SK-N-SH treated with all-trans-retinoic acid at 6 μM for 48 hours (cell line): ENCODE measurements at regions not wholly inside any gene's neighbourhood (a gene's known extent, or its start where the extent isn't known, plus 50 kb on each side); places are given as distances from the start of the nearest gene placed in this dataset.

Experiments
- ATAC-seq: fragments of 200-7000 bp; cut with Tn5 transposase; 3 replicates; pipeline ENCODE4 v1.9.1; 2020; ENCODE audit warnings: mild to moderate bottlenecking, moderate library complexity
- ARNTL ChIP-seq: fragments of 450-650 bp; formaldehyde crosslinking; IDR thresholded peaks from 2 replicates; pipeline ENCODE4 v1.5.0; 2020; ENCODE audit warnings: low read depth, mild to moderate bottlenecking, moderate library complexity, borderline replicate concordance
- BACH2 ChIP-seq: fragments of 250-450 bp; sonication (Bioruptor Pico); IDR thresholded peaks from 2 replicates; pipeline ENCODE4 v1.9.0; 2021; ENCODE audit warnings: mild to moderate bottlenecking, borderline replicate concordance
- CSDC2 ChIP-seq: fragments of 250-450 bp; sonication (Bioruptor Pico); IDR thresholded peaks from 2 replicates; pipeline ENCODE4 v1.5.0; 2020; ENCODE audit warnings: mild to moderate bottlenecking, moderate library complexity
- ESRRG ChIP-seq: fragments of 250-450 bp; sonication (Bioruptor Pico); IDR thresholded peaks from 2 replicates; pipeline ENCODE4 v1.6.1; 2021; ENCODE audit warnings: mild to moderate bottlenecking
- GLIS3 ChIP-seq: fragments of 250-450 bp; sonication (Bioruptor Pico); IDR thresholded peaks from 2 replicates; pipeline ENCODE4 v1.5.0; 2020; ENCODE audit warnings: mild to moderate bottlenecking, moderate library complexity
- ISL1 ChIP-seq: fragments of 250-450 bp; sonication (Bioruptor Pico); IDR thresholded peaks from 2 replicates; pipeline ENCODE4 v2.1.2; 2022; ENCODE audit warnings: mild to moderate bottlenecking, moderate library complexity
- RARB ChIP-seq: fragments of 250-450 bp; sonication (Bioruptor Pico); IDR thresholded peaks from 2 replicates; pipeline ENCODE4 v1.8.0; 2021; ENCODE audit warnings: mild to moderate bottlenecking, moderate library complexity
- SNAI2 ChIP-seq: fragments of 250-450 bp; sonication (Bioruptor Pico); IDR thresholded peaks from 2 replicates; pipeline ENCODE4 v1.5.0; 2020; ENCODE audit warnings: mild to moderate bottlenecking, moderate library complexity
- TCF4 ChIP-seq: fragments of 250-450 bp; sonication (Bioruptor Pico); IDR thresholded peaks from 2 replicates; pipeline ENCODE4 v1.8.0; 2021; ENCODE audit warnings: mild to moderate bottlenecking, moderate library complexity, borderline replicate concordance
- TOX ChIP-seq: fragments of 250-450 bp; sonication (Bioruptor Pico); IDR thresholded peaks from 2 replicates; pipeline ENCODE4 v1.8.0; 2021; ENCODE audit warnings: mild to moderate bottlenecking, moderate library complexity, borderline replicate concordance
- ZC3H10 ChIP-seq: fragments of 250-450 bp; sonication (Bioruptor Pico); IDR thresholded peaks from 2 replicates; pipeline ENCODE4 v1.5.1; 2021; ENCODE audit warnings: mild to moderate bottlenecking, moderate library complexity
- ZFP3 ChIP-seq: fragments of 250-450 bp; sonication (Bioruptor Pico); IDR thresholded peaks from 2 replicates; pipeline ENCODE4 v1.5.0; 2020; ENCODE audit warnings: mild to moderate bottlenecking, moderate library complexity
- ZFP30 ChIP-seq: fragments of 450-650 bp; formaldehyde crosslinking; IDR thresholded peaks from 2 replicates; pipeline ENCODE4 v1.5.0; 2022; ENCODE audit warnings: mild to moderate bottlenecking, moderate library complexity
- ZNF70 ChIP-seq: fragments of 450-650 bp; formaldehyde crosslinking; IDR thresholded peaks from 2 replicates; pipeline ENCODE4 v1.5.0; 2020; ENCODE audit warnings: mild to moderate bottlenecking, moderate library complexity
- ZNF8 ChIP-seq: fragments of 450-650 bp; formaldehyde crosslinking; IDR thresholded peaks from 2 replicates; pipeline ENCODE4 v1.5.0; 2020; ENCODE audit warnings: mild to moderate bottlenecking, moderate library complexity
- TF ChIP-seq, protein P1 (sequence below): fragments of 250-450 bp; sonication (Bioruptor Pico); IDR thresholded peaks from 2 replicates; pipeline ENCODE4 v1.8.0; 2020; ENCODE audit warnings: mild to moderate bottlenecking, moderate library complexity, borderline replicate concordance
- TF ChIP-seq, protein P2 (sequence below): fragments of 250-450 bp; sonication (Bioruptor Pico); IDR thresholded peaks from 2 replicates; pipeline ENCODE4 v1.8.0; 2021; ENCODE audit warnings: low read depth, mild to moderate bottlenecking, moderate library complexity, borderline replicate concordance
- TF ChIP-seq, protein P3 (sequence below): fragments of 250-450 bp; sonication (Bioruptor Pico); IDR thresholded peaks from 2 replicates; pipeline ENCODE4 v1.5.1; 2020; ENCODE audit warnings: low read depth, mild to moderate bottlenecking, moderate library complexity
- TF ChIP-seq, protein P4 (sequence below): fragments of 250-450 bp; sonication (Bioruptor Pico); IDR thresholded peaks from 2 replicates; pipeline ENCODE4 v1.5.0; 2020; ENCODE audit warnings: mild to moderate bottlenecking, moderate library complexity

DNA sequence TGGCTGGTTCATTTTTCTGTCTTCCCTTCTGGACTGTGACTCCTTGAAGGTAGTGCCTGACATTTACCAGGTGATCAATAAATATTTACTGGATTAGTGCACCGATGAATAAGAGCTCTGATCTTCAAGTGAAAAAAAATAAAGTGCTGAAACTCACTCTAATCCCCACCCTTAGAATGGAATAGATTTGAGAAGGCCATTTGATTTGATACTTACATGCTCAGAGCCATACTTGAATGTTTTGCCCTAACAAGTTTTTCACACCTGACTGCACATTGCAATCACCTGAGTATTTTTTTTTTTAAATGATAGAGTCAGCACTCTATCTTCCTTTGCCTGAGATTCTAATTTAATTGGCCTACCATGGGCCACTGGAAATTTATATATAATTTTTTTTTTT is 105.7 kb downstream of the LRRC70 start:
- TF ChIP-seq ZFP30: no peak
- TF ChIP-seq, protein P1, sequence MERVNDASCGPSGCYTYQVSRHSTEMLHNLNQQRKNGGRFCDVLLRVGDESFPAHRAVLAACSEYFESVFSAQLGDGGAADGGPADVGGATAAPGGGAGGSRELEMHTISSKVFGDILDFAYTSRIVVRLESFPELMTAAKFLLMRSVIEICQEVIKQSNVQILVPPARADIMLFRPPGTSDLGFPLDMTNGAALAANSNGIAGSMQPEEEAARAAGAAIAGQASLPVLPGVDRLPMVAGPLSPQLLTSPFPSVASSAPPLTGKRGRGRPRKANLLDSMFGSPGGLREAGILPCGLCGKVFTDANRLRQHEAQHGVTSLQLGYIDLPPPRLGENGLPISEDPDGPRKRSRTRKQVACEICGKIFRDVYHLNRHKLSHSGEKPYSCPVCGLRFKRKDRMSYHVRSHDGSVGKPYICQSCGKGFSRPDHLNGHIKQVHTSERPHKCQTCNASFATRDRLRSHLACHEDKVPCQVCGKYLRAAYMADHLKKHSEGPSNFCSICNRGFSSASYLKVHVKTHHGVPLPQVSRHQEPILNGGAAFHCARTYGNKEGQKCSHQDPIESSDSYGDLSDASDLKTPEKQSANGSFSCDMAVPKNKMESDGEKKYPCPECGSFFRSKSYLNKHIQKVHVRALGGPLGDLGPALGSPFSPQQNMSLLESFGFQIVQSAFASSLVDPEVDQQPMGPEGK (CRISPR knock-in tag): no peak
- ATAC-seq: no peak

DNA sequence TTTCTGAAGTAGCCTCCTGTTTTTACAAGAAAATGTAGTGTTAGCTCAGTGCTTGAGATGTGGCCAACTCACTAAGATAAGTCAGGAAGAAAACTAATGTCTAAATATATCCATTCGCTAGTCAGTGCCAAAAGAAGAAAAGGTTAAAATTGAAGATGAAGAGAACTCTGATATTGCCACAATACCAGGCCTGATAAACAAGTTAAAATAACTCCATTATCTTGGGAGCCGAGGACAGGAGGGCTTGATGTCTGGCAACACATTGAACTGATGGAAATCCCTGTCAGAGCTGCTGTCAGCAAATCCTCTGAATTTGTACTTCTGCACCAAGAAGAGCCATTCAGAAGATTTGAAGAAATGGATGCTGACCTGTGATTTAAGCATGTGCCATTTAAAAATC is 103.4 kb downstream of the LRRC70 start:
- ATAC-seq: no peak
- TF ChIP-seq SNAI2 (CRISPR knock-in tag) (no peak), ESRRG (CRISPR knock-in tag) (no peak), ZNF70 (CRISPR knock-in tag) (no peak), ZFP30 (no peak), RARB (CRISPR knock-in tag) (no peak), BACH2 (CRISPR knock-in tag) (no peak), ISL1 (no peak), ZC3H10 (CRISPR knock-in tag) (no peak), ZNF8 (CRISPR knock-in tag) (no peak), TOX (CRISPR knock-in tag) (no peak), ZFP3 (CRISPR knock-in tag) (no peak)
- TF ChIP-seq, protein P2, sequence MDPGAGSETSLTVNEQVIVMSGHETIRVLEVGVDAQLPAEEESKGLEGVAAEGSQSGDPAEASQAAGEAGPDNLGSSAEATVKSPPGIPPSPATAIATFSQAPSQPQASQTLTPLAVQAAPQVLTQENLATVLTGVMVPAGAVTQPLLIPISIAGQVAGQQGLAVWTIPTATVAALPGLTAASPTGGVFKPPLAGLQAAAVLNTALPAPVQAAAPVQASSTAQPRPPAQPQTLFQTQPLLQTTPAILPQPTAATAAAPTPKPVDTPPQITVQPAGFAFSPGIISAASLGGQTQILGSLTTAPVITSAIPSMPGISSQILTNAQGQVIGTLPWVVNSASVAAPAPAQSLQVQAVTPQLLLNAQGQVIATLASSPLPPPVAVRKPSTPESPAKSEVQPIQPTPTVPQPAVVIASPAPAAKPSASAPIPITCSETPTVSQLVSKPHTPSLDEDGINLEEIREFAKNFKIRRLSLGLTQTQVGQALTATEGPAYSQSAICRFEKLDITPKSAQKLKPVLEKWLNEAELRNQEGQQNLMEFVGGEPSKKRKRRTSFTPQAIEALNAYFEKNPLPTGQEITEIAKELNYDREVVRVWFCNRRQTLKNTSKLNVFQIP (CRISPR knock-in tag): no peak
- TF ChIP-seq, protein P3, sequence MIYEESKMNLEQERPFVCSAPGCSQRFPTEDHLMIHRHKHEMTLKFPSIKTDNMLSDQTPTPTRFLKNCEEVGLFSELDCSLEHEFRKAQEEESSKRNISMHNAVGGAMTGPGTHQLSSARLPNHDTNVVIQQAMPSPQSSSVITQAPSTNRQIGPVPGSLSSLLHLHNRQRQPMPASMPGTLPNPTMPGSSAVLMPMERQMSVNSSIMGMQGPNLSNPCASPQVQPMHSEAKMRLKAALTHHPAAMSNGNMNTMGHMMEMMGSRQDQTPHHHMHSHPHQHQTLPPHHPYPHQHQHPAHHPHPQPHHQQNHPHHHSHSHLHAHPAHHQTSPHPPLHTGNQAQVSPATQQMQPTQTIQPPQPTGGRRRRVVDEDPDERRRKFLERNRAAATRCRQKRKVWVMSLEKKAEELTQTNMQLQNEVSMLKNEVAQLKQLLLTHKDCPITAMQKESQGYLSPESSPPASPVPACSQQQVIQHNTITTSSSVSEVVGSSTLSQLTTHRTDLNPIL (CRISPR knock-in tag): no peak
- TF ChIP-seq, protein P4, sequence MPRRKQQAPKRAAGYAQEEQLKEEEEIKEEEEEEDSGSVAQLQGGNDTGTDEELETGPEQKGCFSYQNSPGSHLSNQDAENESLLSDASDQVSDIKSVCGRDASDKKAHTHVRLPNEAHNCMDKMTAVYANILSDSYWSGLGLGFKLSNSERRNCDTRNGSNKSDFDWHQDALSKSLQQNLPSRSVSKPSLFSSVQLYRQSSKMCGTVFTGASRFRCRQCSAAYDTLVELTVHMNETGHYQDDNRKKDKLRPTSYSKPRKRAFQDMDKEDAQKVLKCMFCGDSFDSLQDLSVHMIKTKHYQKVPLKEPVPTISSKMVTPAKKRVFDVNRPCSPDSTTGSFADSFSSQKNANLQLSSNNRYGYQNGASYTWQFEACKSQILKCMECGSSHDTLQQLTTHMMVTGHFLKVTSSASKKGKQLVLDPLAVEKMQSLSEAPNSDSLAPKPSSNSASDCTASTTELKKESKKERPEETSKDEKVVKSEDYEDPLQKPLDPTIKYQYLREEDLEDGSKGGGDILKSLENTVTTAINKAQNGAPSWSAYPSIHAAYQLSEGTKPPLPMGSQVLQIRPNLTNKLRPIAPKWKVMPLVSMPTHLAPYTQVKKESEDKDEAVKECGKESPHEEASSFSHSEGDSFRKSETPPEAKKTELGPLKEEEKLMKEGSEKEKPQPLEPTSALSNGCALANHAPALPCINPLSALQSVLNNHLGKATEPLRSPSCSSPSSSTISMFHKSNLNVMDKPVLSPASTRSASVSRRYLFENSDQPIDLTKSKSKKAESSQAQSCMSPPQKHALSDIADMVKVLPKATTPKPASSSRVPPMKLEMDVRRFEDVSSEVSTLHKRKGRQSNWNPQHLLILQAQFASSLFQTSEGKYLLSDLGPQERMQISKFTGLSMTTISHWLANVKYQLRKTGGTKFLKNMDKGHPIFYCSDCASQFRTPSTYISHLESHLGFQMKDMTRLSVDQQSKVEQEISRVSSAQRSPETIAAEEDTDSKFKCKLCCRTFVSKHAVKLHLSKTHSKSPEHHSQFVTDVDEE (CRISPR knock-in tag): no peak
- TF ChIP-seq, protein P1 (CRISPR knock-in tag): no peak
- TF ChIP-seq, all 23 proteins: peak for 0

DNA sequence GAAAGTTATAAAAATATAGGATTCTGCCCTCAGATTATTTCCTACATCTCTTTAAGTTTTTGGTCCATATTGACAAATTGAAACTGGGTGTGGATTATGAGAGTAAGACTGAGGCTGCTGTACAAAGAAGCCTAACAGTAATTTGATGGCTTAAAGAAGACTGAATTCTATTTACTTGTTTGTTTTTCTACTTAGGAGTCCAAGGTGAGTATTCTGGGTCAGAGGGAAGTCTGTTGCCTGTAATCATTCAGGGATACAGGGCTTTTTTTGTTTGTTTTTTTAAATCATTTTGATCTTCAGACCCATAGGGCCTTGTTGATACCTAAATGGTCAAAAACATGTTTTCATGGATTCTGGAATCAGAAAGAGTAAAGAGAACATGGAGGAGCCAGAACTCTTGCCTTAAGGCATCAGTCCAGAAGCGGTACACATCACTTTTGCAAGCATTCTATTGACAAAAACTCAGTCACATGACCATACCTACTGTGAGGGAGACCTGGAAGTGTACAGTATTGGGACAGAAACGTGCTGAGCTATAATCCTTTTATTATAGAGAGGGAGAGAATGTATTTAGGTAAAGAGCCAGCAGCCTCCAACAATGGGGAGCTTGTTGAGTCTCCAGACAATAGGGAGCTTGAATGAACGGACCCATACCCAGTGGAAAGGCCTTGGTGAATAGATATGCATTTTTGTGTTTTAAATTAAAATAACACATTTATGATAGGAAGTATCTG is 102.7 kb downstream of the LRRC70 start:
- ATAC-seq: no peak
- TF ChIP-seq ZNF70 (CRISPR knock-in tag) (no peak), GLIS3 (CRISPR knock-in tag) (no peak), TOX (CRISPR knock-in tag) (no peak), ARNTL (CRISPR knock-in tag) (no peak), CSDC2 (CRISPR knock-in tag) (no peak), TCF4 (CRISPR knock-in tag) (no peak), ZFP3 (CRISPR knock-in tag) (no peak), ESRRG (CRISPR knock-in tag) (no peak)
- TF ChIP-seq, protein P2 (CRISPR knock-in tag): no peak
- TF ChIP-seq, protein P4 (CRISPR knock-in tag): no peak
- TF ChIP-seq, protein P3 (CRISPR knock-in tag): no peak
